NCI-H187 treated with DMSO at 0.1 percent for 48 hours (cell line): ENCODE measurements at regions not wholly inside any gene's neighbourhood (a gene's known extent, or its start where the extent isn't known, plus 50 kb on each side); places are given as distances from the start of the nearest gene placed in this dataset.

Experiments used
- DNase-seq: peaks from one replicate; lab custom pipeline; 2025; lab: John Stamatoyannopoulos, UW

DNA sequence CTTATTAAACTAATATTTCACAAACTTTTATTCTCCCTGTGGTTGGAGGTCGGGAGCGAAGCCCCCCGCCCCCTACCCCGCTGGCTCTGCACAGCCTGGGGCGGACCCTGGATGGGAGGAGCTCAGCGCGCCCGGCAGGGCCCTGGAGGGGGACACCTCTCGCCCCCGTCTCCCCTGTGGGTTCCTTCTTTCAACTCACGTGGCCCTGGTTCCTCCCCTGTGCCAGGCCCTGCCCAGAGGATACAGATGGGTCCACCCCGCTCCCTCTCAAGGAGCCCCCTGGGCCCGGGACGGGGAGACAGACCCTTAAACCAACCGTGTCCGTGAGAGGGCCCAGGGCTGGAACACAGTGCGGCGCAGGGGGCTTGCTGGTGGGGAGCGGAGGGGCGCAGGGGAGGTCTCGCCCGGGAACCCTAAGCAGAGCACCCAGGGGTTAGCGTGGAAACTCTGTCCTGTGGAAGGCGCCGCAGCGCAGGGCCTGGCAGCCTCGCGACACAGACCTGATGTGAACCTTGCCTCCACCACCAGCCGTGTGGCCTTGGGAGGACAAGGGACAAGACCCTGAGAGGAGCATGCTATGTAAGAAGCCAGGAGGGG lies 103.7 kb upstream of the MVB12B start:
- DNase-seq = no peak

- DNase-seq = no peak
Observed at GRCh38 chr9:126223798-126224531, 102.7 kb upstream of the MVB12B start.

DNA sequence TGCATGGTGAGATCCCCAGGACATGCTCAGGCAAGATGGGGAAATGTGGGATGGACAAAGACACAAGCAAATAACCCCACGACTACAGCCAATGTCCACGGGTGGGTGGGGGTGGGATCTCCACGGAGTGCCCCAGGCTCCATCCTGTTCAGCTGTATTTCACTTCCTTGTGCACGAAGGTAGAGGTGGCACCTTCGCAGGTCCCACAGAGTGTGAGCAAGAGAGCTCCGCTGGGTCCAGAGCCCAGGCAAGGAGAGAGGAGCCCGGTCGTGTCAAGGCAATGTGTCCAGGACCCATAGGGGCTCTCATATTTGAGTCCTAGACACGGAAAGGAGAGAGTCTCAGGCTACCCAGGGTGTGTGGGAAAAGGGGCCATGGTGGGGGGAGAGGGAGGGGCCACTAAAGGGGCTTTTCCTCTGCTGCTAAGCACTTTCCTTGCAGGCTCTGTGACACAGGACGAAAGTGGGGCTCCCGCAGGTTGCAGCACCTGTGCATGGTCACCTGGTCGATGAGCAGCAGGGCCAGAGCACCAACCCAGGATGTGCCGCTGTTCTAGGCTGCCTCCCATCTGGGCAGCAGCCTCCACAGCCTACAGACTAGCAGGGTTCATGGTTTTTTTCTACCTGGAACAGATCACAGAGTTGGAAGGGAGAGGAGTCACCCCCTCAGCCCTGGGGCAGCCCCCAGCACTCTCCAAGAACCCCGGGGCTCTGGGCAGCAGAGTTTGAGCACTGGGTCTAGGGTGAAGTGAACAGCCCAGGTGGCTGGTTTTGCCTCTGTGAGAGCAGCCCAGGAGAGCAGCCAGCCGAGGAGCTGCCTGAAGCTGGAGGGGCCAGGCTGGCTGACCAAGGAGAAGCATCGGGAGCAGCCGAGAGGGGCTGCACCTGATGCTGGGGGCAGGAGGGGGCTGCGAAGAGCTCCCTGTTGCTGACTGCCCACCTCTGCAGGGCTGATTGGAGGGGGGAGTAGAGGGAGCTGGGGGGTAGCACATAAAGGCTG lies 100.7 kb upstream of the MVB12B start:
- no peak for DNase-seq

- DNase-seq = no peak
Observed at GRCh38 chr9:126226991-126227936, 99.4 kb upstream of the MVB12B start.

DNA sequence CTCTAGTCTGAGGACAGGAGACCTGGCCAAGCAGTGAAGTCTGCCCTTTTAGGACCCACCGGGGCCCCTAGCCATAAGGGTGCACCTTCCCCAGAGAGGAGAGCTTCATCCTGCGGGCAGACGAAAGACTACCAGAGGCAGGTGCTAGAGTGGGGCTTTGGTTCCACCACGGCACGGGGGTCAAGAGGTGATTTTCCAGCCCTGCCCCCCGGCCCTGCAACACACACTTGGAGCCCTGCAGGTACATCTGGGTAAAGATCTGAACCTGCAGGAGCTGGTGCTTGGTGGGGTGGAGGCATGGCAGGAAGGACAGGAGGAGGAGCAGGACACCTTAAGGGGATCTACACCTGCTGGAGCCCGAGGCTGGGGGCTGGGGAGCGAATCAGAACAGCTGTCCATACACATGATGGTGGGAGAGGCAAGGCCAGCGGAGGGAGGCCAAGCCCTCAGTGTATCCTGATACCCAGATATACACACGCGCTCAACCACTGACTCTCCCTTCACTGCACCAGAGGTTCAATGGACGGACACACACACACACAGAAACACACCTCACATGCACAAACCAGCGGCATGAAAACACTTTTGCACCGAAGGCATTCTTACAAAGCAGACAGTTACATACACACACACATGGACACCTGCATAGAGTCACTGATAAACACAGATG lies 98.4 kb upstream of the MVB12B start:
- no peak for DNase-seq

DNA sequence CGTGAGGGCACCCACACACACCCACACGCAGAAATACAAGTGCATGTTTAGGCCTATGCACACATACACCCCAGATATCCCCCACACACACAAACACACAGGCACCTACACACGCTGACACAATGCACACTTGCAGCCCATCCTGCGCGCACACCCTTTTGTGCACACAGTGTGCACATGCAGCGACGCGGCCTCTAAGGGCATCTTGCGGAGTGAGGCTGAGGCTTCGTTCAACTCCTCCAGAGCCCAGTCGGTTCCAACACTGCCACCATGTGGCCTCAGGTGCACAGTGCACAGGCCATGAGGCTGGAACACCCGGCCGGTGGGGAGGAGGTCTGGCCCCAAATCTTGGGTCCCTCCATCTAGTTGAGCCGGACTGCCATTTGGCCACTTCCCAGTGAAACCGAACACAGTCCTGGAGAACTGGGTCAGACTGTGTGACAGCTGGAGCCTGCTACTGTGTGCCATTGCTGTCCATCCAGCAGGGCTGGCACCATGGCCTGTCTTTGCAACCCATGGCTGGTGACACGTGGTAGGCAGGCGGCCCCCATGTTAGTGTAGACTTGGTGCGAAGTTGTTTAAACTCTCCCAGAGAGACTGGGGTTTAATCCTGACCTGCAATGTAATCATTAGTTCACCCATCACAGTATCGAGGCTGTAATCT lies 97.7 kb upstream of the MVB12B start:
- no peak for DNase-seq

GRCh38 chr9:126229501-126229900 lies 97.1 kb upstream of the MVB12B start:
- no peak for DNase-seq

DNA sequence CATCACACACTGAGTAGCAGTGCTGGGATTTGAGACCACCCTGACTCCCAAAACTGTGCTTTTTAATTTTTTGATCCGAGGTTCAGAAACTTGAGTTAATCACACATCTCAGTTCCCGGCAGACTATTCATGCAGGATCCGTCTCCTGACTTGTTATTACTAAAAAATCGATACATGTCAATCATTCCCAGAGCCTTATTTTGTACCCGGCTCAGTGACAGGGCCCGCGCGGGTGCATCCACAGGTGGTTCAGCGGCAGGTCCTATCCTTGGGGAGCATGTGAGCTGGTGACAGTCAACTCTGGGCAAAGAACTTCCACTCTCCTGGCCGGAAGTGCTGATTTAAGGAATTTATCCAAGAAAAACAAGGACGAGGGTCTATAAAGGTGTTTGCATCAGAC lies 95.9 kb upstream of the MVB12B start:
- DNase-seq = no peak

DNA sequence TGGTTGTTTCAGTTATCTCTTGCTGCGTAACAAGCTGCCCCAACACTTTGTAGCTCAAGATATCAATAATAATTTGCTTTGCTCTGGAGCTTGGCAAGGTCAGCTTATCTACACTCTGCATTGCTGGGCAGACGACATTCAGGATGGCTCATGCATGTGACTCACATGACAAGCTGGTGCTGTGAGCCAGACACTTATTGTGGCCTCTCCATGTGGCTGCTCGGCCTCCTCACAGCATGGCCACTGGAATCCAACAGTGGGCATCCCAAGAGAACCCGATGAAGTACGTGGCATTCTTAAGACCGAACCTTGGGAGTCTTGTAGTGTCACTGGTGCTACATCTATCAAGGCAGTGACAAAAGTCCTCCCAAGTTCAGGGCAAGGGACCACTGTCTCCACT lies 94.2 kb upstream of the MVB12B start:
- DNase-seq = no peak

GRCh38 chr9:126233175-126233574 lies 93.5 kb upstream of the MVB12B start:
- no peak for DNase-seq

- DNase-seq = no peak
Observed at GRCh38 chr9:126233913-126234525, 92.6 kb upstream of the MVB12B start.

DNA sequence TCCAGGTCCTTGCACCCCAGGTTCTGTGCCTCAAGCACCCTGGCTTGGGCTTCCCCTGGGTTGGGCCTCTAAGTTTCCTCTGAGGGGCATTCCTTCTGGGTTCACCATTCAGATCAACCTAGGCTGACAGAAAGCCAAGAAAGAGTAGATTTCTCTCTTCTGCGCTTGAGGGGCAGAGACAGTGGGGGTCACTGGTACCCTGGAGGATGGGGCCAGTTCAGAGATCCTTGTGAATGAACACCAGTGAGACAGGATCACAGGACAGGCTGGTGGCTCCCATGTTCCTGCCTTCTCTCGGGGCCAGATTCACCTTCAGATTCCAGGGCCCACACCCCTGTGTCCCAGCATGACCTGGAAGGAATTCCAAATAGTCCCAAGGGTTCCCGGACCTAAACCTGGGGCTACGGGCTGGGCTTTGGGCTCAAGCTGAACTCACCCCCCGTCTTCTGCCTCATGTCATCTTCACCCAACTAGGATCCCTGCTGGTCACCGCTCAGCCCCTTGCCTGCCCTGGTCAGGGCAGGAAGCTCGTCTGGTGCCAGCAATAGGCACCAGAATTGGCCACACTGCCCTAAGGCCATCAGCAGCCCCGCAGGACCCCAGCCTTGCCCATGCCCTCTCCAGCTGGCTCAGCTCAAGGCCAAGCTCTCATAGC lies 91.8 kb upstream of the MVB12B start:
- DNase-seq = no peak

GRCh38 chr9:126235336-126236243 lies 91.0 kb upstream of the MVB12B start:
- DNase-seq = no peak

DNA sequence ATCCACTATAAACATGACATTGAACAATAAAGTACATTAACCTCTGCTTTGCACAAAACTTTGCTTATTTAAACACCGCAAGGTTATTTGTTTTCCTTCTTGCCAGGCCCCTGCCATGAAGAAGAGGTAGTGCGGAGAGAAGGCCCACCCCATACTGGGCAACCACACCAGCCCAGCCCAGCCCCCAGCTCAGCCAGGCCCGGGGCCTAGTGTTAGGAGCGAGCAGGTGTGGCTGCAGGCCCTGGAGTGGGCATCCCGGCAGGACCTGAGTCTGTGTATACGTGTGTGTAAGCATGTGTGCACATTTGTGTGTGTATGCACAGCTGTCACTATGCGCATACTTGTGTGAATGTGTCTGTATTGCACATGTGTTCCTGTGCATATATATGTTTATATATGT lies 90.4 kb upstream of the MVB12B start:
- no peak for DNase-seq

- no peak for DNase-seq
Observed at GRCh38 chr9:126238415-126238814, 88.2 kb upstream of the MVB12B start.

DNA sequence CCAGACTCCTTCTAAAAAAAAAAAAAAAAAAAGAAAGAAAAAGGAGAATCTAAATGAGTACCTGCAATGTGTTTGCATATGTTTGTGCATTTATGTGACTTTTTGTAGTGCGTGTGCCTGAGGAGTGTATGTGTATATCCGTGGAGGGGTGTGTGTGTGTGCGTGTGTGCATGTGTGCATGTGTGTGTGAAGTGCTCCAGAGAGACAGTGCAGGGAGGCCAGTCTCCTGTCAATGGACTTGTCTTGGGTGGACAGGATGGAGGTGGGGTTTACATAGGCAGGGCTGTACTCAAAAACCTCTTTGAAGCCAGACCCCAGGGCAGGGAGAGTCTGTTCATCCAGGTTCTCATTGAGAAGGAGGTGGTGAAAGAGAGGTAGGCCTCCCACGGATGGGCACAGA lies 87.1 kb upstream of the MVB12B start:
- no peak for DNase-seq

DNA sequence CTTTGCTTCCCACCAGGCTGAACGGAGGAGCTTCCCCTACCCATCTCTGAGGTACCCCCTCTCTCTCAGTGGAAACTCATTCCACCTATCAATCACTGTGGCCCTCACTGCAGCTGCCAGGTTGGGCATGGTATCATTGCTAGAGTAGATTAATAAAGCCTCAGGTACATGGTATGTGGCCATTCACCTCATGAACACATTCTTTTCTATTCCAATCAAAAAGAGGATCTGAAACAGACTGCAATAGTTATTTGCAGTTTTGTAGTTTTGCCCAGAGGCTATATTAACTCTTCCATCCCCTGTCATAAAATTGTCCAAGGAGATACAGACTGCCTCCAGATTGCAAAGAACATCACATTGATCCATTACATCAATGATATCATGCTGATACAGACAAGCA lies 85.8 kb upstream of the MVB12B start:
- DNase-seq = no peak

GRCh38 chr9:126248680-126249079 lies 77.9 kb upstream of the MVB12B start:
- no peak for DNase-seq
